ENCODE measurements at regions not wholly inside any gene's neighbourhood (a gene's known extent, or its start where the extent isn't known, plus 50 kb on each side); places are given as distances from the start of the nearest gene placed in this dataset.
"Not testable (repeated sequence)": the region's sequence is repeated elsewhere in the genome, so short reads cannot be mapped to it uniquely, and the experiment has no call there.

DNA sequence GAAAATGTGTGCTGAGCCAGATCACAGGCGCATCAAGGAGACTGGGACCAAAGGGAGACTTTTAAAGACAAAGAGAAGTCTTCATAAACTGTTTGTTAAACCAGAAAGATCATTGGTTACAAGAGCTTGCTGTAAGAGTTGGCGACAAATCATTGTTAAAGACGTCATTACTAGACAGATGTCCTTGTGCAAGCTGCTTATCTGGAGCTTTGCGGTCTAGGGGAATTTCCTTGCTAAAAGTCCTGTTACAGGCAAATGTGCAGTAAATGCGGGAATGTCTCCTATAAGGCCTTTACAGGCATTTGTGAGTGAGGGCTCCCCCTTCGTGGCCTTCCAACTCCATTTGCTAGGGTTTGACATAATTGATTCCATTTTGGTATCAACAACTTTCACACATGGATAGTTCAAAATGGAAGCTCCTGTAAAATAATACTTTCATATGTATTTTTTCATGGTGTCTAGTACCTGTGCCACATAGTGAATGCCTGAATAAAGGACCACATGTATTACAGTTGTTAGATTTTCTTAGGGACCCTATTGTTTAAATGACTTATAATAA, 362.4 kb downstream of the UTRN start:
- no peak for FAIRE-seq

DNA sequence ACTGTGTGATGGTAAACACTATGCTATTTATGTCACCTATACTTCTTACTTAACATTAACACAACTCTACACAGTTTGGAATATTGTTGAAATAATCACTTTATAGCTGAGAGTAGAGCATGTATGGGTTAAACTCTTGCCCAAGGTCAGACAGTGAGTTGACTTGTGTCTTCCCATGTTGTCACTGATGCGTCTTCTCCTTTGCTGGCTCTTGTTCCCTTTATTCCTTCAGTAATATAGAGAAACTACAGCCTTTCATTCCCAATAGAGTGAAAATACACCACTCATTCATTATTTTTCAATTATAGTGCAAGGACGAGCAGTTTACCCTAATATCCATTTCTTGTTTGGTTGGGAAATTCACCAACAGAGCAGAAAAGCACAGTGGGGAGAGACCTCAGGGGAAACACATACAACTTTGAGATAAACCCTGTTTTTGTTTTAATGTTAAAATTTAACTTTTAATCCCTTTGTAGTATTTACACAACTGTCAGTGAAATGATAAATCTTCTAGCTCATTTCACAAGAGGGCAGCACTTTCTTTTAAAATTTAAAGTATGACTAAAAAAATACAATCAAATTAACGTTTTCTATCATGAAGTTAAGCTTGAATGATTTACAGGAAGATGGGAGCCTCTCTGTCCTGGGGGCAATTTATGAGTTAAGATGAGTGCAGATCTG, 363.0 kb downstream of the UTRN start:
- FAIRE-seq (peak; percentile 66), DNase-seq (ENCODE audit: low spot score) (no peak)

More for the DNA sequence above, 362.4 kb downstream of the UTRN start:
- DNase-seq (ENCODE audit: low spot score) = no peak

DNA sequence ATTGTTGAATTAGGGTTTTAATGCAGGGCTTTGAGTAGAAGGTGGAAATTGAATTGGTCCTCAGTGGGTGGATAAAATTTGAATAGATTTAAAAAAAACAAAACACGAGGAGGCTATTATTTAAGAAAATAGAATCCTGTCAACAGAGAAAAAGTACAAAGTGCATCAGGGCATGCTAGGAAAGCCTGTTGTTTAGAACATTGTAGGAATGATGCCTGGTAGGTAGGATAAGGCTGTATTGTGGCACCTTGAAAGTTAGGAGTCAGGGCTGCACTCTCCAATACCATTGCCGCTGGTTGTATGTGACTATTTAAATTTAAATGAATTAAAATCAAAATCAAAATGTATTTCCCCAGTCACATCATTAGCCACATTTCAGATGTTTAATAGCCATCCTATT, 363.9 kb downstream of the UTRN start:
- no peak for FAIRE-seq
- DNase-seq (ENCODE audit: low spot score) = no peak

DNA sequence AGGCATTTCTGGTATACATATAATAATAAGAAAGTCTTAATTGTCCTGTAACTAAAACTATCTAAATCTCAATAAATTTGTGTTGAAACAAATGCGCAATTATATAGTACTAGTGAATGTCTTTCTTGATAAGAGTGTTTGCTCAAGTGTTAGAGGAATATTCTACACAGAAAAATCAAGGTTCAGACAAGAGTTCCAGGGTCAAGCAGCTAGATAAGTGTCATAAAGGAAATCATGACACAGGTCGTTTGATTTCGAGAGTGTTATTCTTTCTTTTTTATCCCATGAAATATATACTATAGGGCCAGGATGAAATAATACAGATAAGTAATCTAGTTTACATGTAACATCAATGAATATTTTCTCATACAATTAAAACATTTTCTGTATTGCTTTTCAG, 366.1 kb downstream of the UTRN start:
- FAIRE-seq (no peak), DNase-seq (ENCODE audit: low spot score) (no peak)

DNA sequence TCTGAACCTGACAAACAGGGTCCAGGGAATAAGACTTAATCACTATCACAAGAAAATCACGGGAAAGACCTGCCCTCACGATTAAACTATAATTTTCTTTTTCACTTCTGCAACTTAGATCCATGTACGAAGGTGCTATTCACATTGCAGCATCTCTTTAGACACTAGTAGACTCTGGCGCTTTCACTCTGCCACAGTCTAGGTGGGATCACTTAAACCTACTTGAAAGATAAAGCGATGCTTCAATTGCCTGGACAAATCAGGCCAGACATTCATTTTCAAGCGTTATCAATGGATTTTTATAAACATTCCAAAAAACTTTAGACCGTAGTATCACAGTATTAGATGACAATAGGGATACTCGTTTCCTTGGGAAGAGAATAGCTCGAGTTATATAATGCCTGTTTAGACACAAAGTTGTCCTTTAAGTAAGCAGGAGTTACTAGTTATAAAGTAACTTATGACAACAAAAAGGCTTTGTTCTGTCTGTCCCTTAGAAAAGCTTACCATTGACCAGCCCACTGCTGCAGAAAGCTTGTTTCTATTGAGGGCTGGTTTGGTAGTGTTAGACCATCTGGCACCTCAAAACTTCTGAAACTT, 367.3 kb downstream of the UTRN start:
- DNase-seq (ENCODE audit: low spot score) (no peak), FAIRE-seq (no peak)

DNA sequence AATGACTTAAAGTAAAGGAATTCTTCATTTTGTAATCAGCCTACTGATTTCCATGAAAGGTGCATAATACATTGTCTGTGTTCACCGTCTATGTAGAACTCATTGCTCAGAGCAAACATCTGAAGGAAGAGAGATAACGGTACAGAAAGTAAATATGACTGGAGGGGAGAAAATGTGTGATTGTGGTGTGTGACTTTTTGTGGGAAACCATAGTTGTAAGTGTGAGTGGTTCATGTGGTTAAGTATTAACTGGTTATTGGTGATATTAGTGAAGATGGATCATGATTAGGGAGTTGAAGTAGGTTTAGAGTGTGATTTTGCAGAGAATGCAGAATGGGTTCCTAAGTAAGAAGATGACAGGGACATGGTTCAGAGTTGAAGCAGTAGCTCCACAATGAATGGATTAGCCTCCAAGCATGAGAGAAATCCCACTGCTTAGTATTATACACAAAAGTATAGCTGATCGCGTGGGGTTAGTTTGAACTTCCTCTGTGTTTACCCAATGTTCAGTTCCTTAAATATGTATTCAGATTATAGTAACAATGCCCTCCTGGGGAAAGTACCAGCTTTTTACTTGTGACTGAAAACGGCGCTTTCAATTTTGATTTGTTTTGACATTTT, 368.9 kb downstream of the UTRN start:
- FAIRE-seq (peak; percentile 79), DNase-seq (ENCODE audit: low spot score) (peak; percentile 23)

DNA sequence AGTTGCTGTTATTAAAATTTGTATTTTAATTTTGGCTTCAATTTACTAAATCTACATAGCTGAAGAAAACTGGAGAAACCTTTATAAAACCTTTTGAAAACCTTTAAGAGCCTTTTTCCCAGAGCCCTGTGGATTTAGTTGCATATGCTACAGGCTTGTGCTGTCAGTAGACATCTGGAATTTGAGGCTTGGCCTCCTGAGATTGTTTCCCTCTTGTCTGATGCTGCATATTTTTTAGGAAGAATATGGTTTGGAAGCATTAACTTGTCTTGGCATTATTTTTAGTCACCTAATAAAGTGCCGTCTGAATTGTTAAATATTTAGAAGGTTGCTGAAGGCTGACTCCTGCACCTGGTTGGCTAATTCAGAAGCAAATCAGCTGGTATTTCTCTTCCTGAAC, 369.4 kb downstream of the UTRN start:
- no peak for DNase-seq (ENCODE audit: low spot score)
- FAIRE-seq = no peak

DNA sequence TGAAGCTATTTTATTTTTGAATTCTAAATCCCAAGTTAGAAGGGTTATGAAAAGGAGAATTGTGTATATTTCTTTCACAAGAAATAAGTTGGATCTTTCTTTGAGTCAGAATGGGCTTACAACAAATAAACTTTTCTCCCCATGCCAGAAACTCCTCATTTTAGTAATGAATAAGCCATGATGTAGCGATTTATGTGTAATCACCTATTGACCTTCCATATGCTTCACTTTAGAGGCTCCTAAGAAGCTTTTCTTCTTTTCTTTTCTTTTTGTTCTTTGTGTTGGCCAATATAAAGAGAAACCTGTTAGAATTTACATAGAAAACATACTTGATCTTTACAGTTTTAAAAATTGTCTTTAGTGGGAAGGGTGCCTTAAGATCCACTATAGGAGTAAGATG, 370.2 kb downstream of the UTRN start:
- FAIRE-seq (no peak), DNase-seq (ENCODE audit: low spot score) (no peak)

DNA sequence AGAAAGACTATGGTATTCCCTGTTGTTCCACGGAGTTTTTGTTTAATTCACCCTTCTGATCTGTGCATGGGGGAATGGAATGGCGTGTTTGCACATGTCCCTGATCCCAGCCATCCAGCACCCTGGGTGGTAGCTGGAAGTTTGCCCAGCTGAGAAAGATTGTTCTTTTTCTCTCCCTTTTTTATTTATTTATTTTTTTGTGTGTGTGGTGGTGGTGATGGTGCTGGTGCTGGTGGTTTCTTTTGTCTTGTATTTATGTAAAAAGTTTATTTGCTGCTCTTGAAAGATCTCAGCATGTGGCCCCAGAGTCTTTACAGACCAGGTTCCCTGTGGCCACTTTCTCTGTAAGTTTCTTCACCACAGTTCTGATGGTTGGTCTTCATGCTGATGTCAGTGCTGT, 372.6 kb downstream of the UTRN start:
- no peak for DNase-seq (ENCODE audit: low spot score)
- FAIRE-seq = no peak

DNA sequence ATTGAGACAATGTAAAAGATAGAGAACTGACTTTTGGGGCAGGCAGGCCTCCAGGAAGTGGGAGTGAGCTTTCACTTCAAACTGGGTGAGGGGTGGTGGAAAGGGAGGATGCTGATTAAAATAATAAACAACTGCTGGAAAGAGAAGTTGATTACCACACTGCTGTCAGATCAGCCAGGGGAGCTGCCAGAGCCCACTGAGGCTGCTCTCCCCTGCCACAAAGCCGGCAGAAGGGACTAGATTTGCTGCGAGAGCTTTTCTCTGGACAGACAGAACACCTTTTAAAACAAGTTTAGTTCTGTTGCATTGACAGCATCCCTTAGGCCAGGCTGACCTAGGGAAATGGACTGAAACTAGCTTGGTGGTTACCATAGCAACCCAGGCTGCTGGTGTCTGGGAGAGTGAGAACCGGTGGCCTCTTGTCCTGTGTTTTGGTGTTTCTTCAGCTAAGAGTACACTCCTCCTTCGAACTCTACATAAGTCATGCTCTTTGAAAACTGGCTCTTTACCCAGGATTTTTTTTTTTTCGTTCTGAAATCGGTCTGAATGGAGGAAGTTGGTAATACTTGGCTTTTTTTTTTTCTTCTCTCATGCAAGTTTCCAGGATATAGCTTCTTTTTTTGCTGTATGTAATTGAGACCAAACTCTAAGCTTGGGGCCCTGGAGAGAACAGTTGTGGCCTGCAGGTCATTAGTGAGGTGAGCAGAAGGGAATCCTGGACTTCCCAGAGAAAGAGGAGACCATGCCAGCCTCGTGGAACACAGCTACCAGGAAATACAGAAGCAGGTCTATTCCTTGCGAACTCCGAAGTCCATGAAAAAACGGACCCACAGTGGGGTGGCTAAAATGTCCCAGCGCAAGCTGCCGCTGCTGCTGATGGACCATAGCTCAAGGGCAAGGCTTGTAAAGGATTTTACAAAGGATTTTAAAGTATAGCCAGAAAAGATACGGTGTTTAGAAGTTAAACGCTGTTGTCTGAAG, 374.4 kb downstream of the UTRN start:
- DNase-seq (ENCODE audit: low spot score) = peak; percentile 46
- FAIRE-seq = no peak

DNA sequence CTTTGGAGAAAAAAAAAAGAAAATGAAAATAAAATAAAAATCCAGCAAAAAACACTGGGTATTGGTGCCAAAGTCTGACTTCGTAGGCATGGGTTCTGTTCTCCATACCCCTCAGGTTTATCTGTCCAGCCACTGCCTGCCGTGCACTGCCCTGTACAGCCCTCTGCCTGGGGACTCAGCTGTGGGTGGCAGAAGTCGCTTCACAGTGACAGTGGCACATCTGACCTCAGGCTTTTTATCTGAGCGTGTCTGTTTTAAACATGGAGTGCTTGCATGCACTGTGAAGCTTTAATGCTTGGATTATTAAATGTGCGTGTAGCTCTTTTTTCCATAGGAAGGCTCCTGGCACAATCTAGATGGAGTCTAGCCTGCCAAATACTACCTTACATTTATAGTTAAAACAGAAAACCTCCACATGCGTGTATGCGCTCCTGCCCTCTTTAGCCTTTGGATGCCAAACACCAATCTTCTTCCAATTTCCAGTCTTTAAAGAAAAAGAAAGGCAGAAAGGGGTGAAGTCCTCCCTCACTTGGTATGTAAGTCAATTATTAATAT, 375.5 kb downstream of the UTRN start:
- no peak for FAIRE-seq
- DNase-seq (ENCODE audit: low spot score) = no peak

DNA sequence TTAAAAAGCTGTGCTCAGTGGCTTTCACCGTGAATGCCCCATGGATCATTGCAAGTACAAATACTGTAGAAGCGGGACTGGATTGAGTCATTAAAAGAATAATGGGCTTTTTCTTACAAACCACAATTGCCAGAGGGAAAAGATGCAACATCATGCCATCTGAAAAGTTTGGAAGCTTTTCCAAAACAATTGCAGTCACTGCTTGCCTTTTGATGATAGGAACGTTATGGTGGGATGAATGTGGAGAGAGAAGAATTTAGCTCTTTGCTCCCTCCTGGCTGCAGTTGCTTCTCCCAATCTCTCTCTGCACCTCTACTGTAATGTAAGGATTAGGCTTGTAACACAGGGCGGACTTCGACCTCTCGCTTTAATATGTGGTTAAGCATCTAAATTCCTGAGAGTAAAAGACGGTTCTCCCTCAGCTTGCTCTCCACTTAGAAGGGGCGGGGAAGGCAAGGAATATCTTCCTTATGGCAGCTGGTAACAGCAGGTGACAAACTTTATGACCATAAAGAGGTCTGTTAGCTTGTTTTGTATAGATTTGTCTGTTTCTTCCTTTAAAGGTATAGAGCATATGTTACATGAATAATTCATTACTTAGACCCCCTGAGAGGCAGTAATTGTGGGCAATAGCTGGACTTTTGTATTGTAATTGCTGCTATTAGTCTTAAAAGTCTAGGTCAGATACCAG, 376.1 kb downstream of the UTRN start:
- peak; percentile 86 for FAIRE-seq
- DNase-seq (ENCODE audit: low spot score) = peak; percentile 53

DNA sequence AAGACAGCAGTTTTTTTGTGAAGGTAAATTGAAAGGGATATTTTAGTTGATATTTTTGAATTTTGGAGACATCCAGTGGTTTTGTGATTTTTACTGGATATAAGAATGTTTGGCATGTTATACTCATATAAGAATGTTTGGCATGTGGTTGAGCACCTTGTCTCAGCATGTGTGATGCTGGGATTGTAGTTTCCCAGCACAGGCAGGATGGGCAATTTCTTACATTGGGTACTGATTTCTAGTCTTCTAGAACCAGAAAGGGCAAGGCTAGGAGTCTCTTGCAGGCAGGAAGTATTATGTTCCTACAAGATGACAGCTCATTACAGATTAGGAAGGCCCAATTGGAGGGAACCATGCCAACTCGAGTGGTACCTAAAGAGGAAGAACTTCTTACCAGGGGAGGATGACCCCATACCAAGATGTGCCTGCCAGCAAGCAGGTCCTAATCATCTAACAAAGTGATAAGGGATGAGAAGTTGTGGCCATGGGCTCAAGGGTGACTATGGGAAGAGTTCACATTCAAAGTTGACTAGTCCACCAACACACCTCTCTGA, 377.8 kb downstream of the UTRN start:
- FAIRE-seq = no peak
- DNase-seq (ENCODE audit: low spot score) = no peak

DNA sequence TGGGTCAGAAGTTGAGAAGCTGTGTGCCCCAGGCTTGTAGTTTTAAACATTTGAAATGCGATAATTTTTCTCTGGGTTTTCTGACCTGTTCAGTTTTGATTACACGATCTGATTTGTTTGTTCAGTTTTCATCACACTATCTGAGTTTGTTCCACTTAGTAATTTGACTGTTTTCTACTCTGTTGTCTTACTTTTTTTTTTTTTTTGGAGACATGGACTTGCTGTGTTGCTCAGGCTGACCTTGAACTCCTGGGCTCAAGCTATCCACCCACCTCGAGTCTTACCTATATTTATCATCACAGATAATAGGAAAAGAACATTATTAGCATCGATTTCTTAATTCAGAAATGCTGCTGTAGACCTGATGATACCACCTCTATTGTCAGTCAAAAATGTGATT, 379.1 kb downstream of the UTRN start:
- FAIRE-seq = no peak
- no peak for DNase-seq (ENCODE audit: low spot score)

DNA sequence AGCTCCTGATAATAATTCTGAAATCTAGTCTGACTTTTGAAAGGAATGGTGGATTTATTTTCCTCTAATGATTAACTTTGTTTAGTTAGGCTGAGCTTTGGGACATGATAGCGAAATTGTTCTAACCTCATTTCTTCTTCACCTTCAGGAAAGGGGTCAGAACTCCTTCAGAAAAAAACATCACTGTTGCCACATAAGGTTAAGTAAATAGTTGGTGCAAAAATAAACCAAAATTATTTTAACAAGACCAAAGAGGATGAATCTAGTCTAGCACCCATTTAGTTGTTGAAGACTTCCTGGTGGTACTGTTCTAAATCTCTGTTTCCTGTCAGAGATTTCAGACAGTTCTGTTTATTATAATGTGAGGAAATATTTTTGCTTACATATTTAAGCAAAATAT, 379.8 kb downstream of the UTRN start:
- FAIRE-seq = no peak
- DNase-seq (ENCODE audit: low spot score) = no peak

DNA sequence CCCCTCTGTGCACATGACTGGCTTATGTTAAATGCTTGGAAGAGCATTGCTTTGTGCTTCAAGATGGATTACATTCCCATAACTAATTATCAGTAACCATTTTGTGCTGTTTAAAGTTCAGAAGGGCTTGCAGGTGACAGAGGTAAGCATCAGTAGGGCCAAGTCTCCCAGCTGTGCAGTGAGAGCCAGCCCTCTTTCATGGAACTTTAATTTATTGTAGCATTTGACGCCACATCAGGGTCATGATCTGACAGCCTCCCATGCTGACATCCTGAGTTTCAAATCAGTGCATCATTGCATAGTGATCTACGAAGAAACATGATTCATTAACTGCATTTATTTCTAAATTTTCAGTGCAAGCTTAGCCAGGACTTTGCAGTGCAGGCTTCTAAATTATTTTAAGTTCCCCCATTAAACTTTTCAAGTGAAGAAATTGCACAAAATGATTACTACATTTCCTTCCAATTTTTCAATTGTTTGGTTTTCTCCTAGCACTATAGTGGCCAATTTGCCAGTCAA, 380.9 kb downstream of the UTRN start:
- no peak for FAIRE-seq
- DNase-seq (ENCODE audit: low spot score) = no peak

DNA sequence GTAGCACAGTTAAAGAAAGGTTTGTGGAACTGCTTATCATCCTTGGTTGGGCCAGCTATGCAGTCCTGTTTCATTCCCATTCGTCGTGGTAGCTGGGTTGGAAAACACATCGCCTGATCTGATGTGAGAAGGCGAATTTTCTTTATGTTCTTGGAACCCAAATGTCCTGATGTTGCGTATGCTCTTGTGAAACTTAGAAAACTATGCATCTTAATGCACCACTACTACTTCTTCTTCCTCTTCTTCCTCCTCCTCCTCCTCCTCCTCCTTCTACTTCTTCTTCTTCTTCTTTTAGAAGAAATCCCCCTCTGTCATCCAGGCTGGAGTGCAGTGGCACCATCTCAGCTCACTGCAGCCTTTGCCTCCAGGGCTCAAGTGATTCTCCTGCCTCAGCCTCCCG, 381.6 kb downstream of the UTRN start:
- FAIRE-seq (no peak), DNase-seq (ENCODE audit: low spot score) (no peak)

DNA sequence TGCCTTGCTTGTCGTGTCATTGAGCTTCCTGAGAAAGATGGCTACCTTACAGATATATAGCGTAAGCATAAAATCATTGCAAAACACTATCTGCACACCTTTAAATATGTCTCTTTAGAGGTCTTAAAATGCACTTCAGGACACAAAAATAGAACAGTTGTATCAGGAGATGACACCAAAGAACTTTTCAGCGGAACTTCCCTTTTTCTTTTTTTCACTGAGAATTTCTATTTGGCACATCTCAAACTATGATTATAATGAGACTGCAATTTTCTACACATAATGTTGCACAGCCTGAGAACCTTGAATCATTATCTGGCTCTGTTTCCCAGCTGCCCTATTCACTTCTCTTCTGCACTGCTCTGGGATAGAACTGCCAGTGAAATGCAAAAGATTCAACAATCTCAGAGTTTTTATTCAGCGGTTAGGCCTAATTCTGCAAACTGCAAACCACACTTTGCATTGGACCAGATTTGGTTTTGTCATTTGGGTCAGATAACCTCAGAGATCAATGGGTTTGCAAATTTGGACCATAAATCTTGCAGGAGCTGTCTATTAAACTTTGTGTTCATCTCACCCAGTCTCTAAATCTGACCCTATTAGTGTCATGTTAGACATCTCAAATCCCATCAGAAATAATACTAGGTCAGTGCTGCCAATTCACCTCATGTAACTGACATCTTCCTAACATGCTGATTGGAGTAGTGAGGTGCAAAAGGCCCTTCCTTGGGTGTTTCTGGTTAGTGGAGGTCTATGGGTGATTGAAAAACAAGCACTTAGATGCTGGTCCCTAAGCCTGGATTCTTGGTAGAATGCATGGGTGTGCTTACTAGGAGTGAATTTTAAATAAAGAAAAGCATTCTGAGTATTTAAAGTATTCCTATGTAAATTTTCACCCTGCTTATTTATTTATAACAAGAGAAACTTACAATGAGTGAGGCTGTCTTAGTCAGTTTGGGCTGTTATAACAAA, 382.7 kb downstream of the UTRN start:
- no peak for FAIRE-seq
- DNase-seq (ENCODE audit: low spot score) = no peak

DNA sequence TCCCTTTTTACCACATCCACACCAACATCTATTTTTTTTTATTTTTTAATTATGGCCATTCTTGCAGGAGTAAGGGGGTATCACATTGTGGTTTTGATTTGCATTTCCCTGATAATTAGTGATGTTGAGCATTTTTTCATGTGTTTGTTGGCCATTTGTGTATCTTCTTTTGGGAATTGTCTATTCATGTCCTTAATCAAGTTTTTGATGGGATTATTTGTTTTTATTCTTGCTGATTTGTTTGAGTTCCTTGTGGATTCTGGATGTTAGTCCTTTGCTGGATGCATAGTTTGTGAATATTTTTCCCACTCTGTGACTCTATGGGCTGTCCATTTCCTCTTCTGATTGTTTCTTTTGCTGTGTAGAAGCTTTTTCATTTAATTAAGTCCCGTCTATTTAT, 385.1 kb downstream of the UTRN start:
- FAIRE-seq; DNase-seq (ENCODE audit: low spot score): not testable (repeated sequence)

Measured in RCC 7860 (cell line).